ENCODE measurements at regions not wholly inside any gene's neighbourhood (a gene's known extent, or its start where the extent isn't known, plus 50 kb on each side); places are given as distances from the start of the nearest gene placed in this dataset.

DNA sequence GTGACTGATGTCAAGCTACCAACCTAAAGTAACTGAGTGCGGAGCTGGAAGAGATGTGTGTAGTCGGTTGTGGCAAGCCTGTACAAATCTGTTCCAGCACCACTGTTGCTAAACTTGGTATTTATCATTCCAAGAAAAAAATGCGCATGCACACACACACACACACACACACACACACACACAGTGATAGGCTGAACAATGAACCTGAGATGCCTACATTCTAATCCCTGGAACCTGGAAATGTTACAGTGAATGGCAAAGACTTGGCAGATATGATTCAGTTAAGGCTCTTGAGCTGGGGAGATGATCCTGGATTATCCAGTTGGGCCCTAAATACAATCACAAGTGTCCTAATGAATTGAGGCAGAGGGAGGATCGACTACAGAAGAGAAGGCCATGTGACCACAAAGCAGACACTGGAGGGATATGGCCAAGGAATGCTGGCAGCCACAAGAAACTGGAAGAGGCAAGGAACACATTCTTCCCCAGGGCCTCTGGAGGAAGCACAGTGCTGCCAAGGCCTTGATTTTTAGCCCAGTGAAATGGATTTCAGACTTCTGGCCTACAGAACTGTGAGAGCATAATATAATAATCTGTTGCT, 49.7 kb upstream of the LHFPL2 start:
- 93% methylated on average over 4 of the region's 4 CpGs for WGBS

More for the DNA sequence above, 49.7 kb upstream of the LHFPL2 start:
- DNase-seq (ENCODE audit: low read depth in 6 of 9, low spot score in 9 of 9) = no peak
- Histone ChIP-seq H3K36me3 (ENCODE audit: control insufficient read depth in 2 of 2, insufficient read depth in 2 of 2, low read length in 1 of 2) (no peaks in the 10 kb centered on the region), H3K4me3 (ENCODE audit: low read length in 2 of 2) (no peak overlapping the region), H3K9me3 (ENCODE audit: control insufficient read depth in 2 of 2, insufficient read depth in 1 of 2, low read length in 1 of 2) (peaks cover 0 to 11% of the 10 kb centered on the region in 2 donors), H3K27ac (ENCODE audit: low read depth in 1 of 2, low read length in 1 of 2) (no peak overlapping the region), H3K27me3 (ENCODE audit: control insufficient read depth in 2 of 2, insufficient read depth in 1 of 2, low read length in 1 of 2) (no peaks in the 10 kb centered on the region), H3K4me1 (ENCODE audit: control insufficient read depth in 2 of 2, insufficient read depth in 2 of 2, low read length in 2 of 2) (no peaks in the 10 kb centered on the region)
